ENCODE measurements at regions not wholly inside any gene's neighbourhood (a gene's known extent, or its start where the extent isn't known, plus 50 kb on each side); places are given as distances from the start of the nearest gene placed in this dataset.

GRCh38 chr15:99445272-99445850, 120.4 kb upstream of the MEF2A start:
- H3K4me3 ChIP-seq (replicated peaks; ENCODE audit: low read depth, low read length), result no peak overlapping the region
- no peak for DNase-seq (ENCODE audit: low read depth)
- TF ChIP-seq CTCF (IDR thresholded peaks at IDR 0.05; ENCODE audit: low read length, missing control alignments), result no peak

GRCh38 chr15:99446565-99447496, 119.0 kb upstream of the MEF2A start:
- no peak for TF ChIP-seq CTCF (IDR thresholded peaks at IDR 0.05; ENCODE audit: low read length, missing control alignments)
- H3K4me3 ChIP-seq (replicated peaks; ENCODE audit: low read depth, low read length), result no peak overlapping the region
- no peak for DNase-seq (ENCODE audit: low read depth)

GRCh38 chr15:99447497-99448371, 118.0 kb upstream of the MEF2A start:
- TF ChIP-seq CTCF (IDR thresholded peaks at IDR 0.05; ENCODE audit: low read length, missing control alignments), result no peak
- DNase-seq (ENCODE audit: low read depth), result peak; percentile 52
- no peak overlapping the region for H3K4me3 ChIP-seq (replicated peaks; ENCODE audit: low read depth, low read length)

GRCh38 chr15:99449514-99449913, 116.3 kb upstream of the MEF2A start:
- H3K4me3 ChIP-seq (replicated peaks; ENCODE audit: low read depth, low read length), result no peak overlapping the region
- TF ChIP-seq CTCF (IDR thresholded peaks at IDR 0.05; ENCODE audit: low read length, missing control alignments), result no peak
- no peak for DNase-seq (ENCODE audit: low read depth)

GRCh38 chr15:99450896-99451358, 114.9 kb upstream of the MEF2A start:
- no peak overlapping the region for H3K4me3 ChIP-seq (replicated peaks; ENCODE audit: low read depth, low read length)
- no peak for TF ChIP-seq CTCF (IDR thresholded peaks at IDR 0.05; ENCODE audit: low read length, missing control alignments)
- DNase-seq (ENCODE audit: low read depth), result peak; percentile 94

- no peak overlapping the region for H3K4me3 ChIP-seq (replicated peaks; ENCODE audit: low read depth, low read length)
- DNase-seq (ENCODE audit: low read depth), result no peak
- no peak for TF ChIP-seq CTCF (IDR thresholded peaks at IDR 0.05; ENCODE audit: low read length, missing control alignments)
Measured at GRCh38 chr15:99451484-99451883, 114.3 kb upstream of the MEF2A start.

All from fibroblast of pulmonary artery (primary cell).